Muscle layer of colon (tissue), 2 donors: ENCODE measurements at regions not wholly inside any gene's neighbourhood (a gene's known extent, or its start where the extent isn't known, plus 50 kb on each side); places are given as distances from the start of the nearest gene placed in this dataset.

Experiments used
- H3K27ac ChIP-seq: one replicate; pipeline ENCODE4 v1.7.0; 2013; ENCODE audit warnings: low read depth, mild to moderate bottlenecking, low read length, moderate library complexity
- H3K27me3 ChIP-seq, 2 donors: one replicate each; pipeline ENCODE4 v1.7.0; 2013; ENCODE audit warnings: low read length in 2 of 2, mild to moderate bottlenecking in 2 of 2; ENCODE audit not compliant: insufficient read depth in 2 of 2, control insufficient read depth in 1 of 2
- H3K36me3 ChIP-seq: one replicate; pipeline ENCODE4 v1.7.0; 2013; ENCODE audit warnings: mild to moderate bottlenecking, low read length; ENCODE audit not compliant: insufficient read depth
- H3K4me1 ChIP-seq: one replicate; pipeline ENCODE4 v1.7.0; 2013; ENCODE audit warnings: mild to moderate bottlenecking, low read length; ENCODE audit not compliant: insufficient read depth
- H3K4me3 ChIP-seq, 2 donors: one replicate each; pipeline ENCODE4 v1.7.0; 2013; ENCODE audit warnings: low read length in 2 of 2, low read depth in 1 of 2, mild to moderate bottlenecking in 1 of 2, moderate library complexity in 1 of 2
- H3K9ac ChIP-seq: one replicate; pipeline ENCODE4 v1.7.0; 2013; ENCODE audit warnings: low read length
- H3K9me3 ChIP-seq: one replicate; pipeline ENCODE4 v1.7.0; 2013; ENCODE audit warnings: mild to moderate bottlenecking, low read length
- donor health status: abdominal sarcoma.
- donor health status: Adenocarcinoma of cecum.

DNA sequence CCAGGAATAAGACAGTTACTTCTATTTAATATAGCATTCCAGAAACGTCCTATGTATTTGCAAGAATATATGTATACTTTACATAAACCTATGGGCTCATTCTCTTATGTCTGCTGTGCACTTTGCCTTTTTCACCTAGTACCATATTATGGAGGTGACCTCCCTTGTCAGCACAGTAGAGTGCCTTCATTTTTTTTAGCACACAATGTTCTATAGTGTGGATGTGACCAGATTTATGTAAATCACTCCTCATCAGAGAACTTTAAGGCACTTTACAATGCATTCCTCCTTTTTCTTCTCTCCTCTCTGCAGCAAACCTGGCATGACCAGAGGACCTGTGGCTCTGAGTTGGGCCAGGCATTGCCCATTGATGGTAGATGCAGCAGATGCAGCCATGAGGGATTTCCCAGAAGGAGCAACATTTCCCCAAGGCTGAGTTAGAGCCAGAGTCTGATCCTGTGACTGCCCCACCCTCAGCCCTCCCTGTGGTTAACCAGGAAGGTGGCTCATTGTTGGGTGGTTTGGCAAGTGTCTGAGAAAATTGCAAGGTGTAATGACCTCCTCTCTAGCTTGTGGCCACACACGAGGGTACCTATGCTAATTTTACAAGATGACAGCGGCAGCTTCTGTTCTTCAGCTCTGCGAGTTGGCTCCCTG is 76.5 kb upstream of the DLX2 start:
- Histone ChIP-seq H3K9ac (no peak overlapping the region), H3K36me3 (no peaks in the 10 kb centered on the region)

DNA sequence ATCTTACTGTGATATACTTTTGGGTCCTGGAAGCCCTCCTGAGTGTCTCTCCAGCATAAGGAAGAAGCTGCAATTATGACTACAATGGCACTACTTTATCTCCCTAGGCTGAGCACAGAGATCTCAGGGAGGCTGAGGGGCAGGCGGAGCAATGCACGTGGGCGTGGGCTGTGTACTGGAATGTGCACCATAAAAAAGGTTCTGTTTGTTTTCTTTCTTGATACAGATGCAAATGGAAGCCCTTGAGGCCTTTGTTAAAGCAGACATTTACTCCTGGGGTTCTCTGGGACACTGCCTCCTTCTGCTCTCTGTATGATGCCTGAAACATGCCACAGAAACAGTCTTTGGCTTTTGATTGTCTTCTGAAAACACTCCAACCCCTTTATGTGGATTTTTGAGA is 79.1 kb upstream of the DLX2 start:
- no peaks in the 10 kb centered on the region for H3K36me3 ChIP-seq
- H3K4me1 ChIP-seq: no peaks in the 10 kb centered on the region
- no peaks in the 10 kb centered on the region for H3K27me3 ChIP-seq
- no peaks in the 10 kb centered on the region for H3K9me3 ChIP-seq
- H3K27ac ChIP-seq: no peak overlapping the region
- H3K4me3 ChIP-seq: no peak overlapping the region
- H3K9ac ChIP-seq: no peak overlapping the region

More for the DNA sequence above, 76.5 kb upstream of the DLX2 start:
- no peaks in the 10 kb centered on the region for H3K4me1 ChIP-seq
- no peaks in the 10 kb centered on the region for H3K27me3 ChIP-seq
- H3K9me3 ChIP-seq: no peaks in the 10 kb centered on the region
- H3K4me3 ChIP-seq: no peak overlapping the region
- no peak overlapping the region for H3K27ac ChIP-seq

DNA sequence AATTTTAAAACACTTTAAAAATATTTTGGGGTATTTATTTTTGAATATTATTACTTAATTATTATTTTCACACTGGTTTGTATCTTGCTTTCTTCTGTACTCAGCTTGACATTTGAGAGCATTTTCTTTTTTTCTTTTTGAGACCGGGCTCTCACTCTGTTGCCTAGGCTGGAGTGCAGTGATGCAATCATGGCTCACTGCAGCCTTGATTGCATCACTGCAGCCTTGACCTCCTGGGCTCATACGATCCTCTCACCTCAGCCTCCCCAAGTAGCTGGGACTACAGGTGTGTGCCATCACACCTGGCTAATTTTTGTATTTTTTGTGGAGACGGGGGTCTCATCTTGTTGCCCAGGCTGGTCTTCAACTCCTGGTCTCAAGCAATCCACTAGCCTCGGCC is 79.9 kb upstream of the DLX2 start:
- Histone ChIP-seq H3K9ac (no peak overlapping the region), H3K4me3 (no peak overlapping the region), H3K9me3 (no peaks in the 10 kb centered on the region), H3K27me3 (no peaks in the 10 kb centered on the region), H3K27ac (no peak overlapping the region), H3K4me1 (no peaks in the 10 kb centered on the region), H3K36me3 (no peaks in the 10 kb centered on the region)

DNA sequence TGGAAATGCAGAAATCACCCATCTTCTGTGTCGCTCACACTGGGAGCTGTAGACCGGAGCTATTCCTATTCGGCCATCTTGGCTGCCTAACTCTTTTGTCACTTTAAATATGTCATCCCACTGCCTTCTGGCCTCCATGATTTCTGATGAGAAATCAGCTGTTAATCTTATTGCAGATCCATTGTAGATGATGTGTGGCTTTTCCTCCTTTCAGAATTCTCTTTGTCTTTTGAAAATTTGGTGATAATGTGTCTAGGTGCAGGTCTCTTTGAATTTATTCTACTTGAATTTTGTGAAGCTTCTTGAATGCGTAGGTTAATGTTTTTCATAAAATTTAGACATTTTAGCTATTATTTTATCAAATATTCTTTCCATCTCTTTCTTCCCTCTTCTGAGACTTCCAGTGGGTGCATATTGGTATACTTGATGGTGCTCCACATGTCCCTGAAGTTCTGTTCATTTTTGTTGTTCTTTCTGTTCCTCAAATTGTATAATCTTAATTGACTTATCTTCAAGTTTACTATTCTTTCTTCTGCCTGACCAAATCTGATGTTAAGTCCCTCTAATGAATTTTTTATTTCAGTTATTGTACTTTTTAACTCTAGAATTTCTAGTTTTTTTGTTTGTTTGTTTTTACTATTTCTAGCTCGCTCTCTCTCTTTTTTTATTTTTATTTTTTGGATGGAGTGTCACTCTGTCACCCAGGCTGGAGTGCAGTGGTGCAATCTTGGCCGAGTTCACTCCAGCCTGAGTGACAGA is 90.8 kb upstream of the DLX2 start:
- H3K9me3 ChIP-seq: peaks cover 8% of the 10 kb centered on the region
- no peak overlapping the region for H3K4me3 ChIP-seq
- no peaks in the 10 kb centered on the region for H3K36me3 ChIP-seq
- no peaks in the 10 kb centered on the region for H3K27me3 ChIP-seq
- H3K27ac ChIP-seq: no peak overlapping the region
- no peaks in the 10 kb centered on the region for H3K4me1 ChIP-seq
- no peak overlapping the region for H3K9ac ChIP-seq

DNA sequence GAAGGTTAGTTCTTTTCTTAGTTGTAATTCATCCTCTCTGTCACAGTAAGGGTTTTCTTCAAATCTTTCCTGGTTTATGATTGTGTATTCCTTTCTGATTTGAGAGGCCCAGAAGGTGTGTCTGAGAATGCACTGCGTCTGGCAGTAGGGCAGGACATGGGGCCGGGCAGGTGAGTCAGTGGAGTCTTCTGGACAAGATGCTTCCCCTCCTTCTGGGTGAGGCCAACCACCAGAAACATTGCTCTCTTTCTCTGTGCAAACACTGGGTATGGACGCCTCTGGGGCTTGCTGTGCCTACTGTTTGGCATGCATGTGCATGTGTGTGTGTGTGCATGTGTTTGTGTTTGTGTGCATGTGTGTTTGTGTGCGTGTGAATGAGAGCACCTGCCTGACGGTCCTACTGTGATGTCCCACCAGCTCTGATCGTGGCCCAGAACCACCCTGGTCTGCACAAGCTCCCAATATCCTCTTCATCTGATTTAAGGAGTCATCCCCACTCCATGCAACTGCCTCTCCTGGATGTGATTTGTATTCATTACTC is 93.2 kb upstream of the DLX2 start:
- Histone ChIP-seq H3K36me3 (no peaks in the 10 kb centered on the region), H3K9ac (no peak overlapping the region), H3K4me3 (no peak overlapping the region), H3K27me3 (no peaks in the 10 kb centered on the region), H3K27ac (no peak overlapping the region), H3K9me3 (peaks cover 8% of the 10 kb centered on the region), H3K4me1 (no peaks in the 10 kb centered on the region)

DNA sequence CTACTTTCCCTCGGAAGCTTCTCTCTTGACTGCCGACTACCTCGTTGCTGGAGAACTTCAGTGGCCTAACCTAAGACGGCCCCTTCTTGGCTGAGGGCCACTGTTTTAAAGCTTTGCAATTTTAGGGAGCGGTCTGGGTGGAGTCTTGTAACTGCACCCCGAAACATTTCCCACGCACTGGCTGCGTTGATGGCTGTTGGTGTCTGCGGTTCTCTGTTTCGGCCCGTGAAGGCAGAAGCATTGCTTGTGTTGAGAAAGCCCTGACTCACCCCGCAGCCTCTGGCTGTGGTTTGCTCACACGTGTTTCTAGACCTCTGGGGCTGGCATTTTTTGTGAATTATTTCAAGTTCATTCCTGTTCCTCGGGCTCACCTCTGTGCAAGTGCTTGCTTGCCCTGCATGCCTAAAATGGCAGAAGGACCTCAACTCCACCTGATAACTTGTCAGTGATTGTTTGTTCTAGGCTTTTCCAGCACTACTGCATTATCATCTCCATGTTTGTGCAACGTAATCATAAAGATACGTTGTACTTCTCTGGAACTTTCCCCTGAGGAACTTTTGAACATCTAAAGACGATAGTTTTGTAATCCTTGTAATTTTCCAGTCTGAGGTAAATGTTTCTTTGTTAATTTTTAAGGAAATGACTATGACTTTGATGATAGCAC is 94.2 kb upstream of the DLX2 start:
- peaks cover 8% of the 10 kb centered on the region for H3K9me3 ChIP-seq
- H3K4me3 ChIP-seq: no peak overlapping the region
- H3K36me3 ChIP-seq: no peaks in the 10 kb centered on the region
- H3K27ac ChIP-seq: no peak overlapping the region
- H3K9ac ChIP-seq: no peak overlapping the region
- H3K4me1 ChIP-seq: no peaks in the 10 kb centered on the region
- no peaks in the 10 kb centered on the region for H3K27me3 ChIP-seq

DNA sequence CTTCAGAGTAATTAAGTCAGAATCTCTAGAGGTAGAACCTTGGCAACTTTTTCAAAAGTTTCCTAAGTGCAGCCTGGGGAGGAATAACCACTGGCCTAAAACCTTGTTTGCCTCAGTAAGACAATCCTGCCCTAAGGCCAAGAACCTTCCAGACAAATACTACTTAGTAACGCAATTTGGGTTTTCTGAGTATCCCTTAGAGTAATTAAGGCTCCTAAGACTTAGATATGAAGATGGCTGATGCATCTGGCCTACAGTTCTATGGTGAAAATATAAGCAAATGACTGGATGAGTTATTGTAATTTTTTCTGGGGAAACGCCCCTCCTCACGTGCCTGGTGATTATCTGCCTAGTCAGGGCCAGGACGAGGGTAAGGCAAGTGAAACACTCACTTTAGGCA is 95.7 kb upstream of the DLX2 start:
- no peak overlapping the region for H3K27ac ChIP-seq
- H3K9ac ChIP-seq: no peak overlapping the region
- H3K36me3 ChIP-seq: no peaks in the 10 kb centered on the region
- peaks cover 8% of the 10 kb centered on the region for H3K9me3 ChIP-seq
- H3K4me3 ChIP-seq: no peak overlapping the region
- no peaks in the 10 kb centered on the region for H3K4me1 ChIP-seq
- H3K27me3 ChIP-seq: no peaks in the 10 kb centered on the region

DNA sequence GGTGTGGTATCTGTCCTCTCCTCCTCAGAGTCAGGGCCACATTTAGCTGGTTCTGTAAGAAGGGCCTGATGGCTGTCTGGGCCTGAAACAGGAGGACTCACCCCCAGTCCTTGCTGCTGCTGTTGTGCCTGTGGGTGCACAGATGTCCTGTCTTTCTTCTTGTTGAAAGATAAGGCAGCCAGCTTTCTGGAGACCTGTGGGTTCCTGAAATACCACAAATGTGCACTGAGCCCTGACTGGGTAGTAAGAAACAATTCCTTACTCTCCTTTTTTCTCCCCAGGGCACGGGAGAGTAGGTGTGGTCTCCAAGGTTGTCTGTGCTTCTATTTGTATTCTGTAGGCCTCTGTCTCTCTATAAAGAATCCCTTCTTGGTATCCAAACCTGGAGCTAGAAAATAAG is 96.2 kb upstream of the DLX2 start:
- Histone ChIP-seq H3K4me3 (no peak overlapping the region), H3K27me3 (no peaks in the 10 kb centered on the region), H3K36me3 (no peaks in the 10 kb centered on the region), H3K9ac (no peak overlapping the region), H3K4me1 (no peaks in the 10 kb centered on the region), H3K9me3 (peaks cover 3% of the 10 kb centered on the region), H3K27ac (no peak overlapping the region)

DNA sequence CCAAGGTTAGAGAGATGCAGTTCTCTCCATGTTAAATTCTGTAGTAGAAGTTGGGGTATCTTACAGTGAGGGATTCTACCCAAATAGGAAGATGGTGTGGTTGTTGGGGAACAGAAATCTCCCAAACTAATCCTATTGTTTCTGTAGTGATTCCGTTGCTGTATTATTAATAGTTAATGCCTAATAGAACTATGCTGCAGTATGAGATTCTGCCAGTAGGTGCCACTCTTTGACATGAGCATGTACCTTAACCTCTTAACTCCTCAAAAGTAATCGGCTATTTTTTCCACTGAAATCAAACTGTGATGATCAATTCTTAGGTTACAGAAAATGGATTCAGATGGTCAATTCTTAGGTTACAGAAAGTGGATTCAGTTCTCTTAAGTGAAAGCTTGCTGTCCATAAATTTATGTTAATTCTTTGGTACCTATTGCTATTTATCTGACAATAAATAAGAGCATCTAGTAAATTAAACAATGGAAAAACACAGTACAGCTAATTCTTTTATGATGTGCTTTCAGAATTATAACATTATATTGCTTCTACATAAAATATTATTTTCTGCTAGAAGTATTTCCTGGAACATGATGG is 97.9 kb upstream of the DLX2 start:
- no peak overlapping the region for H3K4me3 ChIP-seq
- no peaks in the 10 kb centered on the region for H3K4me1 ChIP-seq
- no peak overlapping the region for H3K27ac ChIP-seq
- no peak overlapping the region for H3K9ac ChIP-seq
- no peaks in the 10 kb centered on the region for H3K9me3 ChIP-seq
- no peaks in the 10 kb centered on the region for H3K36me3 ChIP-seq
- H3K27me3 ChIP-seq: no peaks in the 10 kb centered on the region

DNA sequence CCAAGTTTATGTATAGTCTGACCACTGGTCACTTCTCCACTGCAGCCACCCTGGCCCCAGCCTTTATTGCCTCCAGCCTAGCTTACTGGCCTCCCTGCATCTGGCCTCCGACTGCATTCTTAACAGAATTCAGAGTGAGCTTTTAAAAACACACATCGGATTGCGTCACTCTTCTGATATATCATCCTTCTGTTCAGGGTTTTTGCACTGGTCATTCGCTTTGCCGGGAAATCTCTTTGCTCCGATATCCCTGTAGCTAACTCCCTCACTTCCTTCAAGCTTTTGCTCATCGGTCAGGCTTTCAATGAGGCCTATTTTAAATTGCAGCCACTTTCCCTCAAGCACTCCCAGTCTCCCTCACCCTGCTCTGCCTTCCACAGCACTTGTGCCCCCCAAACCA is 101.6 kb upstream of the DLX2 start:
- H3K9me3 ChIP-seq: no peaks in the 10 kb centered on the region
- no peaks in the 10 kb centered on the region for H3K4me1 ChIP-seq
- no peak overlapping the region for H3K27ac ChIP-seq

DNA sequence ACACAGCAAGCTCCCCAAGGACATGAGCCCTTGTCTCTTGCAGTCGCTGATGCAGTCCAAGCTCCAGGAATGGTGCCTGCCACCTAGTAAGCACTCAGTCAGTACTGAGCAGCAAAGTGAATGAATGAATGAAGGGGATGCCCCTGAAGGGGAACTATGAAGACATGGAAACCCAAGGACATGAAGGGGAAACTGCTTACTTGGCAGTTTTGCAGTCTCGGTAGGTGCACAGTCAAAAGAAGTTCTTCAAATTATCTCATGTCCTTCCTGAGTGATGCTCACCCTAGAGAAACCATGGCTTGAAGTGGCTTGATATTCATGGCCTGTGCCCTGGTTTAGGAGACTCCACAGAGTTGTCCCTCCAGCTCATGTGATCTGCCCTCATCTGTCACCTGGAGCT is 102.1 kb upstream of the DLX2 start:
- H3K9me3 ChIP-seq: no peaks in the 10 kb centered on the region
- H3K36me3 ChIP-seq: no peaks in the 10 kb centered on the region
- no peaks in the 10 kb centered on the region for H3K4me1 ChIP-seq
- no peak overlapping the region for H3K27ac ChIP-seq
- H3K9ac ChIP-seq: no peak overlapping the region
- no peak overlapping the region for H3K4me3 ChIP-seq
- H3K27me3 ChIP-seq: no peaks in the 10 kb centered on the region

More for the DNA sequence above, 101.6 kb upstream of the DLX2 start:
- Histone ChIP-seq H3K9ac (no peak overlapping the region), H3K36me3 (no peaks in the 10 kb centered on the region), H3K27me3 (no peaks in the 10 kb centered on the region), H3K4me3 (no peak overlapping the region)
